GM19238 (cell line): ENCODE measurements at regions not wholly inside any gene's neighbourhood (a gene's known extent, or its start where the extent isn't known, plus 50 kb on each side); places are given as distances from the start of the nearest gene placed in this dataset.
"Not testable (repeated sequence)": the region's sequence is repeated elsewhere in the genome, so short reads cannot be mapped to it uniquely, and the experiment has no call there.

Source experiments
- DNase-seq: peaks from one replicate; pipeline ENCODE4 v3.0.0; 2011; ENCODE audit warnings: low spot score; ENCODE audit not compliant: insufficient read length

DNA sequence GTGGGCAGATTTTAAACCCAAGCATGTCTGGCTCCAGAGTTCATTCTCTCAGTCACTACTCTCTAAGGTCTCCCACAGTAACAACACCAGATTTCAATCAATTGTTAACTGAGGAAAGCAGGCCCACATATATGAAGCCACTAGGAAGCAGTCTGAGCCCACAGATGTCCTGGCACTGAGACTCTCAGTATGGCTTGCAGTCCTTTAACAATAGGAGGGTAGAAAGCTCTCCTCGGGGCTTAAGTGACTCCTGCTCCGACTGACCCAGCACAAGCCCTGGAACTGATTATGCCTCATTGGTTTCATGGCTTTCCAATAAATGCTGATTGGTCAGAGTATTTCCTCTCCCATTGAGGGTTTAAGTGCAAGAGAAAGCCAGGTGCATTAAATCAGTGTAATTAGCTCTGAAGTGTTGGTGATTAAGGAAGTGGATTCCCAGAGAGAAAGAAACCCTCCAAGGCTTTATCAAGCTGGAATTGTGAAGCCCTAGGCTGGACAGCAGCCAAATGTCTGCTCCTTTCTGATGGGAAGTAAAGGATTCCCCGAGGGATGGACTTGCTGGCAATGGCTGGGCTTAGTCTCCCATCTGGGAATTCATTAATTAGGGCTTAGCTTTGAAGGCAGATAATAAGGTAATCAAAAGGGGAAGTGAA, 76.6 kb upstream of the PROKR2 start:
- DNase-seq, result no peak

DNA sequence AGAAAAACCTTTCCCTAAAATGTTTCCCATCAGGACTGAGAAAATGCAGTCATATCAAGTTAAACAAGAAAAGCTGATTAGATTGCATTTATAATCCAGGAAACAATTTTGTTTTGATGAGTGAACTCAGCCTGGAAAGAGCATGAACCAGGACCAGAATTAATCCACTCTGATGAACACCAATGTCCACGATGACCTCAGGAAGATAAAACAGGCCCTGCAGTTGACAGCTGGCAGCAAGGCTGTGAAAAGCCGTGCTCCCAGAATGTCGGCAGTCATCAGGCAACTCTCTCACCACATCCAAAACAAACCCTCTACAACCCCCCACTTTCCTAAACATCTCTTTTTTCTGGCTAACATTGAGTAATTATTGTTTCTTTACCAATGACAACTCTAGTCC, 74.0 kb upstream of the PROKR2 start:
- DNase-seq, result no peak

DNA sequence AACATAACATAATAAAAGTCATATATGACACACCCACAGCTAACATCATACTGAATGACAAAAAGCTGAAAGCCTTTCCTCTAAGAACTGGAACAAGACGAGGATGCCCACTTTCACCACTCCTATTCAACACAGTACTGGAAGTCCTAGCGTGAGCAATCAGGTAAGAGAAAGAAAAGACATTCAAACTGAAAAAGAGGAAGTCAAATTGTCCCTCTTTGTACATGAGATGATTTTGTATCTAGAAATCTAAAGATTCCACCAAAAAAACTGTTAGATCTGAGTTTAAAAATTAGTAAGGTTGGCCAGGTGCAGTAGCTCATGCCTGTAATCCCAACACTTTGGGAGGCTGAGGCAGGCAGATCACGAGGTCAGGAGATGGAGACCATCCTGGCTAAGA, 70.1 kb upstream of the PROKR2 start:
- not testable (repeated sequence) for DNase-seq

DNA sequence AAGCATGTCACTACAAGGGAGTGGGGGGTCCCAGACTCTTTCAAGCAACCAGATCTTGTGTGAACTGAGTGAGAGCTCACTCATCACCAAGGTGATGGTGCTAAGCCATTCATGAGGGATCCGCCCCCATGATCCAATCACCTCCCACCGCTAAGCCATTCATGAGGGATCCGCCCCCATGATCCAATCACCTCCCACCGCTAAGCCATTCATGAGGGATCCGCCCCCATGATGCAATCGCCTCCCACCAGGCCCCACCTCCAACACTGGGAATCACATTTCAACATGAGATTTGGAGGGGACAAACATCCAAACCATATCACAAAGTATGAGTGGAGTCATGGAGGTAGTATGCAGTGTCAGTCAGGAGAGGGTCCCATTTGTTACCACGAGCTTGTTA, 64.8 kb upstream of the PROKR2 start:
- DNase-seq, result not testable (repeated sequence)

DNA sequence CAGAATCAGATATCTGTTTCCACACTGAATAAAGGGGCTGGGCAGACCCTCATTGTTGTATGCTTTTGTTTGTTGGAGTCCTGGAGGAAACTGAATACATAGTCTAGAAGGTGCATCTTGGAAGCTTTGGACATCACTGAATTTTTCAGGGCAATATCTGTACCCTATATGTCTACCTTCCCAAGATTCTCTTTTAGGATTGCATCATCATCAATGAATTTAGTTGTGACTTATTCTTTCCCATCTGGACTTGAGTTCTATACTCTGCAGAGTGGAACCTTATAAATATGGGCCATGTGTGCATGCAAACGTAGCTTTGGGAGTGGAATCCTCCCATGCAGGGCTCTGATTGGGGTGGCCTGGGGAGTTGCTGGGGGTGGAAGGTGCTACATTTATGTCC, 60.7 kb upstream of the PROKR2 start:
- no peak for DNase-seq

DNA sequence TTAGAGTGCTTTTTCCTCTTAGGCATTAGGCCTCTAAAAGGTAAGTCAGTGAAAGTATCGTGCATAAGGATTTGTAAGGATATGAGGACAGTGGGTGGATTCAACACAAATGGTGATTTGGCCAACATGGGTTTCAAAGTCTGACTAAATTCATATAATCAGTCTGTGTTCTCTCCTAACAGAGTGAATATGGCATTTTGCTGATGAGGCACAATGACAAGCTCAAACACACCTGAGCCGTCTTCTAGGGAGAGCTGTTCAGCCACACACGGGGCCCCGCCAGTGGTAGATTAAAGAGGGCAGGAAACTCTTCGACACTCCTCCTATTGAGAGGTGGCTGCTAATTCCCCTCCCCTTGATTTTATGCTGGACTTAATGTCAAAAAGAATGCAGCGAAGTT, 59.5 kb upstream of the PROKR2 start:
- DNase-seq, result no peak

DNA sequence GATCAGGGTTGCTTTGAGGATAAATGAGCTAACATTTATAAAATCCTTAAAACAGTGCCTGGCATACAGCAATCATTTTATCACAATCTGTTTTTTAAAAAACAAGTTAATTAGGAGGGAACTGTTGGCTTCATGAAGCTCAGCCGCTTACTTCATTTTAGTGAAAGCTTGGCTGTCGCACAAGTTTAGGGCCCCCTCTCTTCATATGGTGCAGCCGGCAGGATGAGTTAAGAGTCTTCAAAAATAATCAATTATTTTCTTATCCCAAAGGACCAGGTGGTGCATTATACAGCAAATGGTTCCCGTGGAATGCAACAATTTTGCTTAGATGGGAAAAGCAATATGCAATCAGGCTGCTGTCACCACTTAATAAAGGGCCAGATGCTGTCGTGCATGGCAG, 57.4 kb upstream of the PROKR2 start:
- no peak for DNase-seq

DNA sequence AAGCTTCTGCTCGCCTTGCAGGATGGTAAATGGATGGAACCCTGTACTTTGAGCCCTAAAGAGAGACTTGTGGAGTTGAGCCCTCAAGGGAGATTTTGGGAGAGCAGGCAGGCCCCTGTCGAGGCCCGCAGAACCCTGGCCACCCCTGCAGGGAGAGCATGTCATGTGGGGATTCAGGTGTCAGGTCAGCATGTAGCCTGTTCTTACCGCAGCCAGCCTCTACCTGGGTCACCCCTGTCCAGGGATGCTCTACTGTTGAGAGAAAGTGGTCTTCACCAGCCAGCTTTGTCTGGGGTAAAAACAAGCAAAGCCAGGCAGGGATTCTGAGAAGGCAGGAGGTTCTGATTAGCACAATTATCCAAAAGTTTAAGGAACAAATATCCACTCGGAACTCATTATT, 55.6 kb upstream of the PROKR2 start:
- no peak for DNase-seq

DNA sequence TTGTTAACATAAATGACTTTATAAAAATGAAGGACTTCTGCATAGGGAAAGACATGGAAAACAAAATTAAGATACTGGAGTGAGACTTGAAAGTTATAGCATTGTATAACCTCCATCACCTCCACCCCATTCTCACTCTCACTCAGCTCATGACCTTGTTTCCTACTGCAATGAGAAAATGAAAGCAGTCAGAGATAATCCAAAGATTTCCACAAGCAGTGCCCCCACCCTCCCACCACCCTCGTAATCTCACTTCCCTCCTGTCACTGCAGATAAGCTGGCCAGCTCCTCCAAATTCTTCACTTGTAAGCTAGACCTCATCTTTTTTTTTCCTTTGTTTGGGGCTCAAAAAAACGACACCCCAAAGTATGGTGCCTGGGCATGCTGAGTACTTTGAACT, 52.9 kb upstream of the PROKR2 start:
- DNase-seq, result no peak
